ENCODE measurements at regions not wholly inside any gene's neighbourhood (a gene's known extent, or its start where the extent isn't known, plus 50 kb on each side); places are given as distances from the start of the nearest gene placed in this dataset.

DNA sequence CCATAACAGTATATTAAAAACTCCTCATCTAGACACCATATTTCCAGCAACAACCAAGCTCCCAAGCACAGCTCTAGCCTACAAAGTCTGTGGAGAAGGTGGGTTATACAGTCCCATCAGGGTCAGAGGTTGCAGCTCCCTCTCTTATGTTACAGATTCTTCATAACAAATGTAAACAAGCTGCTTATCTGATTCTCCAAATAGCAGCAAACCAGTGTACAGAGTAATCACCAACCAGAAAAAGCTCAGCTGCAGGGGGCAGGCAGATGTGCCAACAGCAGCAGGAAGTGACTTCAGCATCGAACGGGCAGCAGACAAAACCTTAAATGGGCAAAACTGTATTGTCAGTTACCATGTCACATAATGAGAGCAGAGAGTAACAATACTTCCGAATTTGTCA lies 52.9 kb upstream of the NABP1 start:
- dilution Hi-C loops (cut with MboI; ENCODE audit: extremely low pct_ligation_motif_present, low sequenced_read_pairs) = no loop called here
- H3K27ac ChIP-seq (ENCODE audit: insufficient read depth, low read depth, low read length) = peak overlapping the region; percentile 2
- POLR2A ChIA-PET = interaction anchor here (1.1 kb wide), 1 partner anchor 53 kb away, joined by 5 read pairs; the partner anchor contains the start of gene NABP1
- no TSS peak for BruUV-seq (replicated peaks)
- H3K27me3 ChIP-seq (ENCODE audit: control insufficient read depth in 2 of 2, insufficient read depth in 2 of 2, low read length in 2 of 2) = no peaks in the 10 kb centered on the region
- no peaks in the 10 kb centered on the region for H4K20me1 ChIP-seq (replicated peaks; ENCODE audit: control insufficient read depth, extremely low read depth, insufficient read depth, low read length)
- H3K9me1 ChIP-seq (replicated peaks; ENCODE audit: control insufficient read depth, extremely low read depth, insufficient read depth, low read length) = no peaks in the 10 kb centered on the region
- H3K9me3 ChIP-seq (replicated peaks; ENCODE audit: control insufficient read depth, insufficient read depth, low read length) = no peaks in the 10 kb centered on the region
- no peak overlapping the region for H3K9ac ChIP-seq (replicated peaks; ENCODE audit: extremely low read depth, insufficient read depth, low read length)
- no peak for FAIRE-seq
- H3K4me3 ChIP-seq (replicated peaks in 1 of 3; ENCODE audit: insufficient read depth in 1 of 3, low read depth in 1 of 3, low read length in 3 of 3) = no peak overlapping the region
- H2AFZ ChIP-seq (ENCODE audit: low read depth, low read length) = peak overlapping the region; percentile 61
- H3K79me2 ChIP-seq (ENCODE audit: control insufficient read depth, insufficient read depth, low read length) = no peaks in the 10 kb centered on the region
- DNase-seq (ENCODE audit: low read depth, low spot score) = peak; percentile 51
- CTCF ChIA-PET = interaction anchor here (1.1 to 3.0 kb wide), 3 partner anchors 13 to 25 kb away, joined by 3 to 10 read pairs (median 3); no protein-coding TSS in a partner anchor
- no peaks in the 10 kb centered on the region for H3K36me3 ChIP-seq (ENCODE audit: control insufficient read depth in 2 of 2, extremely low read depth in 1 of 2, insufficient read depth in 2 of 2, low read length in 2 of 2)
- H3K4me2 ChIP-seq (ENCODE audit: insufficient read depth, low read length) = no peak overlapping the region
- intact Hi-C loops (cut with micrococcal nuclease) = loop anchor here (1.0 kb wide), 2 partner anchors 12 to 52 kb away; no protein-coding TSS in a partner anchor
- TF ChIP-seq POLR2A (IDR thresholded peaks at IDR 0.05; ENCODE audit: low read depth, low read length) = no peak
- TF ChIP-seq, protein P1, sequence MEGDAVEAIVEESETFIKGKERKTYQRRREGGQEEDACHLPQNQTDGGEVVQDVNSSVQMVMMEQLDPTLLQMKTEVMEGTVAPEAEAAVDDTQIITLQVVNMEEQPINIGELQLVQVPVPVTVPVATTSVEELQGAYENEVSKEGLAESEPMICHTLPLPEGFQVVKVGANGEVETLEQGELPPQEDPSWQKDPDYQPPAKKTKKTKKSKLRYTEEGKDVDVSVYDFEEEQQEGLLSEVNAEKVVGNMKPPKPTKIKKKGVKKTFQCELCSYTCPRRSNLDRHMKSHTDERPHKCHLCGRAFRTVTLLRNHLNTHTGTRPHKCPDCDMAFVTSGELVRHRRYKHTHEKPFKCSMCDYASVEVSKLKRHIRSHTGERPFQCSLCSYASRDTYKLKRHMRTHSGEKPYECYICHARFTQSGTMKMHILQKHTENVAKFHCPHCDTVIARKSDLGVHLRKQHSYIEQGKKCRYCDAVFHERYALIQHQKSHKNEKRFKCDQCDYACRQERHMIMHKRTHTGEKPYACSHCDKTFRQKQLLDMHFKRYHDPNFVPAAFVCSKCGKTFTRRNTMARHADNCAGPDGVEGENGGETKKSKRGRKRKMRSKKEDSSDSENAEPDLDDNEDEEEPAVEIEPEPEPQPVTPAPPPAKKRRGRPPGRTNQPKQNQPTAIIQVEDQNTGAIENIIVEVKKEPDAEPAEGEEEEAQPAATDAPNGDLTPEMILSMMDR (IDR thresholded peaks at IDR 0.05; ENCODE audit: extremely low read depth in 1 of 2, insufficient read depth in 1 of 2, low read depth in 1 of 2, low read length in 2 of 2) = no peak
- peak; percentile 66 for TF ChIP-seq JUN (IDR thresholded peaks at IDR 0.05; ENCODE audit: borderline replicate concordance, insufficient read depth, insufficient read length, low read depth)
- TF ChIP-seq MYC (IDR thresholded peaks at IDR 0.05; ENCODE audit: low read depth, low read length) = no peak
- no peak for TF ChIP-seq GATA2 (IDR thresholded peaks at IDR 0.05; ENCODE audit: insufficient read depth, insufficient read length, low read depth, low read length)
- no peak for TF ChIP-seq EZH2 (IDR thresholded peaks at IDR 0.05; ENCODE audit: borderline replicate concordance, low read depth, low read length, severe bottlenecking)
- TF ChIP-seq, protein P2, sequence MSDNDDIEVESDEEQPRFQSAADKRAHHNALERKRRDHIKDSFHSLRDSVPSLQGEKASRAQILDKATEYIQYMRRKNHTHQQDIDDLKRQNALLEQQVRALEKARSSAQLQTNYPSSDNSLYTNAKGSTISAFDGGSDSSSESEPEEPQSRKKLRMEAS (IDR thresholded peaks at IDR 0.05; ENCODE audit: insufficient read depth, insufficient read length) = no peak
- peak; percentile 24 for TF ChIP-seq POLR2AphosphoS5 (IDR thresholded peaks at IDR 0.05; ENCODE audit: insufficient read depth, low read depth, low read length)
- no peak for TF ChIP-seq FOS (IDR thresholded peaks at IDR 0.05; ENCODE audit: borderline replicate concordance, insufficient read depth, low read length)
- H3K4me1 ChIP-seq (ENCODE audit: control insufficient read depth, extremely low read depth, insufficient read depth, low read length) = peaks cover 13% of the 10 kb centered on the region

All from endothelial cell of umbilical vein (primary cell).